GM12873 (cell line): ENCODE measurements at regions not wholly inside any gene's neighbourhood (a gene's known extent, or its start where the extent isn't known, plus 50 kb on each side); places are given as distances from the start of the nearest gene placed in this dataset.

ENCODE experiments used
- TF ChIP-seq, protein P1 (sequence below): IDR thresholded peaks from 2 replicates; pipeline ENCODE4 v1.5.1; 2012; ENCODE audit warnings: low read depth, mild to moderate bottlenecking, moderate library complexity, low read length, control low read depth; ENCODE audit not compliant: insufficient read depth; ENCODE audit errors: missing control alignments

DNA sequence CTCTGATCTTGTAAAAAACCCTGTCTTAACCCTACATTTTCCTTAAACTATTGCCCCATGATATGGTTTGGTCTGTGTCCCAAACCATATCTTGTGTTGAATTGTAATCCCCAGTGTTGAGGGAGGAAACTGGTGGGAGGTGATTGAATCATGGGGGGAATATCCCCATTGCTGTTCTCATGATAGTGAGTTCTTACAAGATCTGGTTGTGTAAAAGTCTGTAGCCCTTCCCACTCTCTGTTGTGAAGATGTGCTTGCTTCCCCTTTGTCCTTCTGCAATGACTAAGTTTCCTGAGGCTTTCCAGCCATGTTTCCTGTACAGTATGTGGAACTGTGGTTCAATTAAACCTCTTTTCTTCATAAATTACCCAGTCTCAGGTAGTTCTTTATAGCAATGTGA lies 881.4 kb downstream of the DIPK2A start:
- TF ChIP-seq, protein P1, sequence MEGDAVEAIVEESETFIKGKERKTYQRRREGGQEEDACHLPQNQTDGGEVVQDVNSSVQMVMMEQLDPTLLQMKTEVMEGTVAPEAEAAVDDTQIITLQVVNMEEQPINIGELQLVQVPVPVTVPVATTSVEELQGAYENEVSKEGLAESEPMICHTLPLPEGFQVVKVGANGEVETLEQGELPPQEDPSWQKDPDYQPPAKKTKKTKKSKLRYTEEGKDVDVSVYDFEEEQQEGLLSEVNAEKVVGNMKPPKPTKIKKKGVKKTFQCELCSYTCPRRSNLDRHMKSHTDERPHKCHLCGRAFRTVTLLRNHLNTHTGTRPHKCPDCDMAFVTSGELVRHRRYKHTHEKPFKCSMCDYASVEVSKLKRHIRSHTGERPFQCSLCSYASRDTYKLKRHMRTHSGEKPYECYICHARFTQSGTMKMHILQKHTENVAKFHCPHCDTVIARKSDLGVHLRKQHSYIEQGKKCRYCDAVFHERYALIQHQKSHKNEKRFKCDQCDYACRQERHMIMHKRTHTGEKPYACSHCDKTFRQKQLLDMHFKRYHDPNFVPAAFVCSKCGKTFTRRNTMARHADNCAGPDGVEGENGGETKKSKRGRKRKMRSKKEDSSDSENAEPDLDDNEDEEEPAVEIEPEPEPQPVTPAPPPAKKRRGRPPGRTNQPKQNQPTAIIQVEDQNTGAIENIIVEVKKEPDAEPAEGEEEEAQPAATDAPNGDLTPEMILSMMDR: no peak

DNA sequence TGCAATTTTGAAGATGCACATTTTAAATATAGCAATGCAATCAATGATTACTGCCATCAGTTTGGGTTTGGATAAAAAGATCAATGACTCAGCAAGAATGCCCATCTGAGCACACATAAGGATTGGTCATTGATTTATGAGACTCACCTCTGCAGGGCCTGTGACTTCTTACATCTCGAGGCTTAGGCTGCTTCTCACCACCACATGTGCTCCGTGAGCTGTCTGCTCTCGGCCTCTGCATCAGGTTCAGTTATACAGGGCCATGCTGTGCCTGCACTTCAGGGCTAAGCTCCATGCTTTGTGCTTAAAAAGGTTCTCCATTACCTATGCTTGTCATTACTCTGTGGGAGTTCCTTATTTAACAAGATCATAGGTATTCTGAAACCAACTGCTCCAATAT lies 887.5 kb downstream of the DIPK2A start:
- TF ChIP-seq, protein P1: no peak

DNA sequence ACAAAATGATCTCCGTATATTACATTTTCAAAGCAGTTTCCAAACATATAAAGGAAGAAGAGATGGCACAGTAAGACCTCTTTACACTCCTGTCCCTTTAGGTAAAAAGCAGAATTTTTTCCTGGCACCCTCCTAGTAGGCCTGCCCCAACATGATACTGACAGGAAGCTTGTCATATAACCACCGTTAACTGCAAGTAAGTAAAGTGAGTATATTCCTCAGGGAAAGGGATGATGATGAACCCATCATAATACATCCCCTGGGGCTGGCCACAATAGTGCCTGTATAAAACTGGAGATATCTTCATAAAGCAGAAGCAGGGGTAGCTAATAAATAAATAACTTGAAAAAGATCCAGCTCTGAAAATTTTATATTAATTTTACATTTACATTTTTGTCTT lies 893.0 kb downstream of the DIPK2A start:
- TF ChIP-seq, protein P1: no peak

DNA sequence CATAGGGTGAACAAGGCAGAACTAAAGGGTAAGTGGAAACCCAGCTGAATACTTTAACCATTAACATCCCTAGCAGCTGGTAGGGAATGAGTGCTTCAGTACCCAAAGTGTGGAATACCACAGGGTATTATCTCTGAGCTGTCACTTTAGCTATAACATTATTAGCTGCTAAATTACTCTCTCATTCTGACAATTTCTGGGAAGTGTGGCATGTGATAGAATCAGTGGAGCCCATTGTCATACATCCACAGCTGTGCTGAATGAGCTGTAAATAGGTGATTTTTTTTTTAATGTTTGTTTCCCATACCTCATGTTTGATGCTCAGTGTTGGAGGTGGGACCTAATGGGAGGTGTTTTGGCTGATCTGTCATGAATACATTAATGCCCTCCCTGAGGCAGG lies 894.3 kb downstream of the DIPK2A start:
- TF ChIP-seq, protein P1: no peak

DNA sequence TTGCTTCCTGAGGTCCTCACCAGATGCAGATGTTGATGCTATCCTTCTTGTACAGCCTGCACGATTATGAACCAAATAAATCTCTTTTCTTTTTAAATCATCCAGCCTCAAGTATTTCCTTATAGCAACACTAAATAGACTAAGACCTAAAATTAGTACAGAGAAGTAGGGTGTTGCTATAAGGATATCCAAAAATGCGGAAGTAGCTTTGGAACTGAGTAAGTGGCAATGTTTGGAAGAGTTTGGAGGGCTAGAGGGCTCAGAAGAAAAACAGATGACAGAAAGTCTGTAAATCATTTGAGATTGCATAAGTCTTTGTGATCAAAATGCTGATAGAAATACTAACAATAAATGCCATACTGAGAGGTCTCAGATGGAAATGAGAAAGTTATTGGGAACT lies 894.9 kb downstream of the DIPK2A start:
- TF ChIP-seq, protein P1: no peak

DNA sequence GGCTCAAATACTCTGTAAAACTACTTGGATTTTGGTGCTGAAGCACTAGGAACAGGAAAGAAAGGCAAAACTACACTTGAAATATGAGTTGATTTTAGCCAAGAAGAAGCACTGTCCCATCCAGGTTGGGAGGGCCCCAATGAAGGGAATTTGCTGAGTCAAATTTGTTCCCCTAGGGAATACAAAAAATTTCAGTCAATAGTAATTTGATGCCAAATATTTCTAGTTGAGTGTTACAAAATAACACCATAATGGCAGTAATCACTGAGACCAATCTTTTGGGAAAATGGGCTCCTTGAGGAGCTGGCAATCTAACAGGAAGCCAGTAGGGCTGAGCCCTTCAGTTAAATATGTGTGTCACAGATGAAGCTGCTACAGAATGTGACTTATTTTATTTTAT lies 896.9 kb downstream of the DIPK2A start:
- TF ChIP-seq, protein P1: no peak

DNA sequence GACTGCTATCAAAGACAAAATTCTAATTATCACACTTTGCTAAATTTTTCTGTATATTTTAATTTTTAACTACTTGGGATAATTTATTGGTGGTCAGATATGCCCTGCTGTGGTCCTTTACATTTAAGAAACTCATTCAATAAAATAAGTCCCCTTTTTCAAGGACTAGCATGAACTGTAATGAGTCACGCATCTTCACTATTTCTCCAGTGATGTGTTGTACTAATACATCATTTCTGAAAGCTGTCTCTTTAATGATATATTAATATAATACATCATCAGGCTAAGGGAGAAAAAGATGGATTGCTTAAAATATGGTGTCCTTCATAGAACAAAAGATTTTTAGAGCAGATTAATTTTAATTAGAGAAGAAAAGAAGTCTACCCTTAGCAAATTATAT lies 901.4 kb downstream of the DIPK2A start:
- TF ChIP-seq, protein P1: no peak
